HG03139 (cell line): ENCODE measurements at regions not wholly inside any gene's neighbourhood (a gene's known extent, or its start where the extent isn't known, plus 50 kb on each side); places are given as distances from the start of the nearest gene placed in this dataset.

ENCODE experiments used
- ATAC-seq: cut with Tn5 transposase; IDR thresholded peaks from one replicate; pipeline ENCODE4 v1.9.1; 2021; ENCODE audit not compliant: unreplicated experiment

DNA sequence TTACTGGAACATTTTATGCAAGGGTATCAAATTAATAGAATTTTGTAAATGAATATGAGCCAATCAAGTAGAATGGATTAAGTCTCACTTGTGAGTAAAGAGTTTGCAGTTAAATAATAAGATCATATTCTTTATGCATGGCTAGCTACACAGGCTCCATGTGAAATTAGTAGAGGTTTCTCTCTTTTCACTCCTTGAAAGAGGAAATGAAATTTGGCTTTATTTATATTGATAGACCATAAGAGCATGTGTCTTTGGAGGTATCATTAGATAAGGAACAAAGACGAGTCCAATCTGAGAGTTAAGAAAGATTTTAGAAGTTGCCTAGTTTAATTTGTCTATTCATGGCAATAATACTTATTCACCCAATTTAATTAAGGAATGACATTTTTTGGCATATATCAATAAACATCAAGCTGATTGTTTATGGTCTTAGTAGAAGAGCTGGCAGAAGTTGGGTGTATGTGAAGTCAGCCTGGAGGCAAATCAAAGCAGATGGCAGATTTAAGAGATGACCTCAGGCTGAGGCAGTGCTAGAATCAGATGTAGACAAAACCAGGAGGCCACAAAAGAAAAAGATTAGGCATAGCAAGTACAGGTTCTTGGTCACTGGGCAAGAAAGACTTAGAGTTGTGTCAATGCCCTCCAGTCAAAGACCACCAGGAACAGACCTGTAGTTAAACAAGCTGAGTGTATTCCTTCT lies 406.5 kb upstream of the ARHGEF26 start:
- ATAC-seq = no peak

DNA sequence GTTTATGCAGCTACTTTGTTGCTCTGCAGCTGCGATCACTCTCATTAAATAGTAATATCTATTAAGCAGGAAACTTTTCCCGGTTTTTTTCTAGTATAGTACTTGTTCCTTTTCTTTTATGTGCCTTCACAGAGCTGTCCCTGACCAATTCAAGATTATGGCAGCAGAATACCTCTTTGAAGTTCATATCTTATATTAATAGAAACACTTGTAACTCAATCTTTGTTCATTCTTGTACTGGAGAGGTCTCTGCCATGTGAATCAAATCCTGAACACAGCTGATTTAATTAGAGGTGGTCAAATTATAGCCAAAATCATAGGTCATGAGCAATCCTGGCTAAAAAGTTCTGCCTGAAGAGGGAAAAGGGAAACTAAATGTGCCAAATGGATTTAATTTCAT lies 399.0 kb upstream of the ARHGEF26 start:
- ATAC-seq = no peak

DNA sequence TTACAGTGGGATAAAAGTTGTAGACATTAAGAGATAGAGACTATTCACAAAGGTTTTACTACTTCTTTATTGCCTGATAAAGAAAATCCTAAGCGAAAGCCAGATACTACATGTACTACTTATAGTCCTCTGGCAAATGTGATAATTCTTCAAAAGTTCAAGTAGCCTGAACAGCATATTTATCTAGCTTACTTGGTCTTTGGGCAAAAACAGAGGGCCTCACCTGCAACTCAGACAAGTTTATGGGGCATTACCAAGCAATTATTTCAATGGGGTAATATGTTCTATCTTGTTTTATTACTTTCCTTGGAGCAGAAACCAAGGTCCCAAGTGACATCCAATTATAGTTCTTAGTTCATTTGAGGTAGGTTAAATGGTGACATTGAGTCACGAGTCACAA lies 390.1 kb upstream of the ARHGEF26 start:
- ATAC-seq = no peak

DNA sequence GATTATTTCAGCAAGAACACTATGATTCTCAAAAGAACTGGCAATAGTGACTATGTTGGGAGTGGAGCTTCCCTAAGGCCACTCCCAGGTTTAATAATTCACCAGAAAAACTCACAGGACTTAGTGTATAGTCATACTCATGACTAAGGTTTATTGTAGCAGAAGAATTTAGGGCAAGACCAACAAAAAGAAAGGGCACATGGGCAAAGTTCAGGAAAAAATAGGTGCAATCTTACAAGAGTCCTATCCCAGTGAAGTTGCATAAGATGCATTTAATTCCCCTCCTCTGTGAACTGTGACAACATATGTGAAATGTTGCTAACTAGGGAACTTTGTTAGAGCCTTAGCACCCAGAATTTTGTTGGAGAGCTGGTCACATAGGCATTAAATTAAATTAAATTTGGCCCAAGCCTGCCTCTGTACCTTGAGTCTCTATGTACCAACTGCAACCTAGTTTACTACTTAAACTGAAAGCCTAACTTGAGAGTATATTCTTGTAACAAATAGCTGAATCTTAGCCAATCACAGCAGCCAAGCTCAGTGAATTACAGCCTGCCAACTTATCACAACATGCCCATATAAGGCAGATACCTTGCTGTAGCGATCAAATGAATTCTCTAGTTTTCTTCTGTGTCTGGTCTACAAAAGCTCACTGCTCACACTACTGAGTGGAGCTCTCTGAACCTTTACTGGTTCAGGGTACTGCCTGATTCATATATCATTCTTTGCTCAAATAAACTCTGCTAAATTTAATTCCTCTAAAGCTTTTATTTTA lies 386.2 kb upstream of the ARHGEF26 start:
- no peak for ATAC-seq

DNA sequence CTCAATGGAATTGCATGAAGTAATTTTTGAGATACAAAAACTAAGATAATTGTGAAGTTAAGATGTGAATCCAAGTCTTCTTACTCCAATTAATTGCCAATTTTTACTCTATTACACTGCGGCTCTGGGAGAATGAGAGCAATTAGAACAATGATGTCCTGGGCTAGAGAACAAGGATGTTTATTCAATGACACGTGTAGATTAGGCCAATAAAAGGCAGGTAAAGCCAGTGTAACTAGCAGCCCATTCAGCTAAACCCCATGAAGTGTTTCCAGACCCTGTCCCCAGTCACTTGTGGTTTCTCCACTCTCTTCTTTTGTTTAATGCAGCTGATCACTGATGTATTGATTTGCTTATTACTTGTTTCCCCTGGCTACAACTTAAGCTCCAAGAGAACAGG lies 381.1 kb upstream of the ARHGEF26 start:
- ATAC-seq = no peak

DNA sequence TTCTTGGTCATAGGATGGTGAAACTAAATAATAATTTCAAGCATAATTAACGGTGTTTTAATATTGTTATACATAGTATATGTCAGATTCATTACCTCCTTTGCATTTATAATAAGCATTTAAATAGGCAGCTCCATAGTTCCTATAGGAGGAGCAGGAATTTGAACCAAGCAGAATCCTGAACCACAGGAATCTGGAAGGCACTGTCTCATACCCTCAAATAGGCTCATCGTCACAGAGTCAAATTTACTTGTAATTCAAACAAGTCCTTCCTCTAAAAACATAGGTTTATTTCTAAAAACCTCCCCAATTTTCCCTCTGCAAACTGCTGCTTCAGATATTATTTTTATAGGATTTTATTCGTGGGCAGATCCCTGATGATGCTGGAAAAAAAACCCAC lies 376.3 kb upstream of the ARHGEF26 start:
- ATAC-seq = no peak

DNA sequence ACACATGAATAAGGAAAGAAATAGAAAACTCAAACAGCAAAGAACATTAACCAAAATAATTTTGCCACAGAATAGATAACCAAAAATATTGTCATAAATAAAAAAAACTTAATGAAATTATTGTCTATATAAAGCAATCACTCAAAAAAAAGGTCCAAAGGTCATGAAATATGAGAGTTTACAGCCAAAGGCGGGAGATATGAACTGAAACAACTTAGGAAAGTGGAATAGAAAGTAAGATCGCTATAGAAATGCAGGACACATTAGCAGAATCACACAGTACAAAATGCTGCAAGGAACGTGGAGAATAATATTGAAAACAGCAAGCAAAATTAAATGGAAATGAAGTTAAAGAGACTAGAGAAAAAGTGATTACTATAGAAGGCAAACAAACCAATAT lies 375.0 kb upstream of the ARHGEF26 start:
- ATAC-seq = no peak

DNA sequence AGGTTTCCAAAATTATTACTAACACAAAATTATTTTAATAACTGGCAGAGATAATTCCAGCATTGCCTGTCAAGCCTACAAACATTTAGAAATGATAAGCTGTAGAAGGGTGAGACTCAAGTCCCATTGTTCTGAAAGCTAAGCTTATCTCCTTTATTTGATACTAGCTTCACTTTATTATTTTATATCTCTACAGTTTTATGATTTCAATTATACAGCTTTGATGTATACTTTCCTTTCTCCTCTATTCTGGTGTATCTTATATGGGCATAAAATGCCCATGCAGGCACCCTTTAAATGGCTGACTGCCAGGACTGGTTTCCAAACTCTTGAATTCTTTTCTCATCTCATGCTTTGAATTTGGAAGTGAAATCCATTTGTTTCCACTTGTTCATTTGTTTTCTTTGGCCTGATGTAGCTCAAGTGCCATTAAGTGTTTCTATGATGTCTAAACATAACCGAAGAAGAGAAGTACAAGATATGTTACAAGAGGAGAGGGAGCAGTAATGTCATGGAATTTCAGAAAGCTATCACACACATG lies 372.1 kb upstream of the ARHGEF26 start:
- ATAC-seq = no peak

DNA sequence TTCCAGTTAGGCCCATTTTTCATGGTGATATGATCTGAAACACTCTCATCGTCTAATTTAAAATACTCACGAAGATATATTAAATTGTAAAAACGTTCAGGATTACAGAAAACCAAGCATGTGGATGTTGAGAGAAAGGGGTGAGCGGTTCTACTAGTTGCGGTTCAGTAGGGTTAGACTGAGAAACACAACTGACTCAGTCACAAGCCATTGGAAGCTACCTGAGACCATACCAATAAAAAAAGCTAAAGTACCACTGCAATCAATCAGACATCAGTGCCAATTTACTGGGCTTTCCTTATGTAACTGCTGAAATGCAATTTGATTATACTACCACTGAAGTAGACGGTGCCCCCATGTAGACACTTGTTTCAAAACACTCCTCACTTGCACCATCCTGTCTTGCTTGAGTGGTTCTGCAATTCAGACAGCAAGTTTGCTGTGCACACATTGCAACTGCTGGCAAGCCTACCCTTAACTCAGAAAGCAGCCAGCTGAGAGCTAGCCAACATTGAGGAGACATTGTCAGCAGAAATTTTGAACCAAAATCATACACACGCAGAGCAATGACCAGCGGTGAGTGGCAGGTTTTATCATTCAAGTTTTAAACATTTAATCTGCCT lies 368.7 kb upstream of the ARHGEF26 start:
- ATAC-seq = no peak

DNA sequence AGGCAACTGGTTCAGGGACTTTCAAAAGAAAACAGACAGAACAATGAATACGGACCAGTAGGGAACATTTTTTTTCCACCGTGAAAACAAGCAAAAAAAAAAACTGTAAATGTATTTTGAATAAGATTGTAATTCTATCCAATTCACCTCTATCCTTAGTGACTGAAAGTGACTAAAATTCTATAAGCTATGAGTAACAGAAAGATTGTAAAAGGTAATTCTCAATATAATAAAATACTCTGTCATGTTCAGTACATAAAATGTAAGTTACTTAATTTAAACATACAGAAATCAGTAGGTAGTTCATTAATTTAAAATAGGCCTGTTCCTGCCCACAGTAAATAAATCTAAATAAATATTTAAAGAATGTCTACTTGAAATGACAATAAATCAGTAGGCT lies 368.2 kb upstream of the ARHGEF26 start:
- no peak for ATAC-seq

DNA sequence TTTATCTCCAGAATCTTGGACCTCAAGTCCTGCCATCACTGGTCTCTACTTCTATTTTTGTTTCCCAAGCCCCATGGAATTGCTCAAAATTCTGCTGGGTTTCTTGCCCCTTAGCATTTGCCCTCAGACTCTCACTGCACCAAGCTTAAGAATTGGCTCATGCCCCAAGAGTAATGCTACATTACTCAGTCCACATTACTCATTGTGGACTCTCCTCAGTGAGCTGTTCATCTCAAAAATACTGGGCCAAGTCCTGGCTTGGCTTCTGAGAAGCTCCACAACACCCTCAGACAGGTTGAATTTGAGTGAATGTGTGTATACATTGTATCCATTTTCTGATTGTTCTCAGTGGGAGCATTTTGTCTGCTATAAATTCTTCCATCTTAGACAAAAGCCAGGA lies 364.4 kb upstream of the ARHGEF26 start:
- ATAC-seq = no peak

DNA sequence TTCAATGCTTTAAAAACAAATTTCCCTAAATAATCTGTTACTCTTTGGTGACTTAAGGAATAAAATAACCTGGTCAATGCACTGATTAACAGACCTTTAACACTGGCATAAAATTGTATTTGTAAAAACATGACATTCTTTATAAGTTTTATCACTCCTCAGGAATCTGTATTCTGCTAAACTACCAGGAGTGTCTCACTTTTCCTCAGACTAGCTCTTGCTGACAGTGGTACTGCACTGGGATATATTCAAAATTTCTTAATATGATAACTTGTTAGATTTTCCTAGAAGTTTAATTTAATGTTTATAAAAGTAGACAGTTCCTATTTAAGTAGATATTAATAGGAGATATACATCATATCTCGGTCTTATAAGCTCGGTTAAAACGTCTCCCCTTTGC lies 363.4 kb upstream of the ARHGEF26 start:
- no peak for ATAC-seq

DNA sequence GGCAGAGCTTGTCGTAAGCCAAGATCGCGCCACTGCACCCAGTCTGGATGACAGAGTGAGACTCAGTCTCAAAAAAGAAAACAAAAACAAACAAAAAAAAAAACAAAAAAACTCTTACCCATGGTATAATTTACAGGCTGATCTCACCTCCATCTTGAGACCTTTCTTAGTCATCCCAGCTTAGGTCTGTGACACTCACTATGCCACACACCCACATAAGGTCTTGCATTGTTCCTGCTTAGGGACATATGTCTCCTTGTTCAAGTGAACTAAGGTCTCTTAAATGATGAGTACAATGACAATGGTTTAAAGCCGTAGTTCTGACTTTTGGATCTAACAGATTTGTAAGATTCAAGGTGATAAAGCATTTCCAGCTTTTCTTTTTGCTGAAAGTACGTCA lies 360.2 kb upstream of the ARHGEF26 start:
- ATAC-seq = no peak

DNA sequence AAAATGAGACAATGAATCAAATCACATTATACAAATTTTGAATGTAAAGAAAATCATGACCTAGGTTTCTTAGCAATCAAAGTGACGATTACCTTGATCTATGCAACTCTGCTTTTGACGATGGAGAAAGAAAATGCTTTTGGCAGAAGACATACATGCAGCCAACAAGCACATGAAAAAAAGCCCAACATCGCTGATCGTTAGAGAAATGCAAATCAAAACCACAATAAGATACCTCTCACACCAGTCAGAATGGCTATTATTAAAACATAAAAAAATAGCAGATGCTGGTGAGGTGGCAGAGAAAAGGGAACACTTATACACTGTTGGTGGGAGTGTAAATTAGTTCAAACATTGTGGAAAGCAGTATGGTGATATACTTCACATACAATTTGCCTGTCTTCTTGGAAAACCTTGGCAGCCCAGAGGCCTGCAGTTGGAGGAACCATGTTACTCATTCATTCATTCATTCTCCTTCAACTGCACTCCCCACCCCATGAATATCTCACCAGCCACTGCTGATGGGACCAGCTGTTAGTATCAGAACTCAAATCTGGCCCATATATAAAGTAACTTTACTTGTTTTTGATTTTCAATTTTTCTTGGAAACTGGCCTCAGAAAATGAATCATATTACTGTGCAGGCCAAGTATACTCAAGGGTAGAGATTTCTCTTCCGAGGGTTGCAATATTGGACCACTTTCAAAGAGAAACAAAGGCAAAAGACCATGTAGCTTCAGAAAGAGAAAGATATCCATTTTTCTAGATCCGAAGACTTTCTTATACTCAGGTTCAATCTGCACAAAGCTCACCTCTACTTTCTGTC lies 358.6 kb upstream of the ARHGEF26 start:
- ATAC-seq = no peak

DNA sequence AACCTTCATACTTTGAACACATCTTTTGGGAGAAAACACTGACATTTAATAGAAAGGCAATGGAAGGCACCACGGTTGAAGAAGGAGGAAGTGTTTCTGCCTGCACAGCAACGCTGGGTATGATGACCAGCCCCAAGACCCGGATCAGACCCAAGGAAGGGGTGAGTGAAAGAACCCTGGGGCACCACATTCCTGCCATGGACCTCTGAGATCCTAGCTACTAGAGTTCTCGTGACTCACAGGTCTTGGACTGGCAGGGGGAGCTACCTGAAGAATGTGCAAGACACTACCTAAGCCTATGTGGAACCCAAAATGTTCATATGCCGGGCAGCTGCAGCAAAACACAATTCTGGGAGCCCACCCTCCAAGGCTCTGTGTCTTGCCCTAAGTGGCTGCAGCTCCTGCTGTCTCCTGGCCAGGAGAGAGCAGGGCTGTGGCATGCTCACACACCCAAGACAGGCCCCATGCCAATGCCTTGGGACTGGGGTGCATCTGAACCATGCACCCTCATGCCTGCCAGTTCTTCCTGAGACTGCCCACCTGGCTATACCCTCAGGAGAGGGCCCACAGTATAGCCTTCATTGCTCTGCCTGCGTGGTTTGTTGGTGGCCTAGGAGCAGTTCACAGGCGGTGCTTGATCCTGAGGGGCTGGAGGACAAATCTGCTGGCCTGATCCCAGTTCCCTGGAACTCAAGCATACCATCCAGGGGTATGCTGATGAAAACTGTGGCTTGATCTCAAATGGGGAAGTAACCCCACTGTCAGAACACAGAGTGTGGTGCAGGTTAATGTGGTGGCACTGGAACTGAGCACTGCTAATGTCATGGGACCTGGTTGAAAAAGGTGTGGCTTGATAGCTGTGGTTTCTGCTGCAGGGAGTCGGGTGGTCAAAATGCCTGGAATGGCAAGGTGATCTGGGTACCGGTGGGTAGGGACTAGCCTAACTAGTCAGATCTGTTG lies 353.3 kb upstream of the ARHGEF26 start:
- ATAC-seq = peak; percentile 14

DNA sequence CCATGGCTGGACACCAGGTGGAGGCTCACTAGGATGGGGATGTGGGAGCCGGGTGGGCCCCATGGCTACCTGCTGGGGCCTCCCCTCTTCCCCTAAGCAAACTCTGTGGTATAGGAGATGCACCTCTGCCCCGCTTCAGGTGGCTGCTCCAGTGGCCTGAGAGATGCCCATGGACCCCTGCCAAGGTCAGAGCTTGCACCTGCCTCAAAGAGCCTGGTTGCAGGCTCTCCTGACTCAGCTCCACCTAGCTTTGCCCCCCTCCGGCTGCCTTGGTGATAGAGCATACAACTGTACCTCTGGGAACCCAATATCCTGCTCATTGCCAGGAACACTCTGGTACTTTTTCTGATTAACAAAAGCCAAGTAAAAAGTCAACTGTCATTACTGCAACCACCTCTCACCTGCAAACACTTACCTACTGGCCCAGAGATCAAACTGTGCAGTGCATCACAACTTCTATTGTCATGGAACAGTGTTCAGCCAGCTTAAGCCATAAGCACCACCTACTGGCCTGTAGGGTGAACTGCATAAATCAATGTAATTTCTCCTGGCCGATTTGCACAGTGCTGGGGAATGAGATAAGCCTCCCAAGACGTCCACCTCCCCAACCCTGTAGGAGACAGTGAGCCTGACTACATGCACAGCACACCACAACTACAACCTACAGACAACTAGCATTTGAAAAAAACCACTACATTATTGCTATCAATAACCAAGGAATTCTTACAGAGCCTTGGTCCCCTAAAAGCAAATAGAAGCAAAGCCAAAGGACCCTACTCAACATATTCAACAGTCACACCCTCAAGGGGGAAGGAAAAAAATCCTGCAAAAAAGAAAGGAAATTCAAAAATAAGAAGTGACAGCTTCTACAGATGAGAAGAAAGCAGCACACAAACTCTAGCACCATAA lies 352.4 kb upstream of the ARHGEF26 start:
- ATAC-seq = peak; percentile 97

DNA sequence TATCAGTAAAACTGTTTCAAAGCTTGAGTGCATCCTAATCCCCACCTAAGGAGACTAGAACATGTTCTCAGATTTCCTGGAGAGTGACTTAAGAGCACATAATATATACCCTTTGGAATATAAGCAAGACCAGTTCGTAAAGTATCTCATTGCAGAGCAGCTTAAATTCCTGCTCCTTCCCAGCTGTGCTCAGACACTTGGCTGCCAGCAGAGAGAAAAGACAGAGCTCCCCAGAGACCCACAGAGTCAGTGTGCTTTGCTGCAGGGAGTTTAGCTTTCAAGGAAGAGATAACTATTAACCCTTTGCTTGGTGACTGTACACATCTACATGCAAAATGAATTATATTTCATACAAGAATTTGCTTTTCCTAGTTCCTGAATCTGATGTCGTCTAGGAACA lies 338.1 kb upstream of the ARHGEF26 start:
- ATAC-seq = no peak

DNA sequence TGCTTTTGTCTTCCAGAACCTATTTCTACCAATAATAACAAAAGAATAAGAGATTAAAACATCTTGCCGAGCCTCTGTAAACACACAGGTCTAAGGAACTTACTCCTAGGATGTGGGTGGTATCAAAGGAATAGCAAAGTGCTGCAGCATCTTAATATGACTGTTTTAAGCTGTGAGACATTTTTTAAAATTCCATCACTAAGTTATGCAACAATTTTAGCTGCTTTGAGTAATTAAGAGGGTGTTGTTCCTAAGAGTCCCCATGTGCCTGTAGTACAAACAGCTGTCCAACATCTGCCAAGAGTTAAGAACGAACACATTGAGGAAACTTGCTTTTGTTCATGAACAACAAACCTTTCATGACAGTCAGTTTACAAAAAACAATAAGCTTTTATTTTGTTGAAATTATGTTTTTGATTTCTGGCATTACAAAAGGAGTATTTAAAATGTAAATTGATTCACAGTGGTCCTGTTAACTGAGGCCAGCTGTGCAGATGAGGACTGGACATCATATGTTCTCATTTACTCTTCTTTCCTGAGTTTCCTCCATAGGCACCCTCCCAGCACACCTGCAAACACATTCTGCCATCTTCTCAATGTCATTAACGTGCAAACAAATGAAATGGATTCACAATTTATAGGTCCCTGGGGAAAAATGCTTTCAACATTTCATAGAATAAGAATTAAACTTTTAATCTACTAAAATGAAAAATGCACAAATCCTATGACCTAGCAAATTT lies 337.3 kb upstream of the ARHGEF26 start:
- no peak for ATAC-seq
